HepG2 (cell line): ENCODE measurements at regions not wholly inside any gene's neighbourhood (a gene's known extent, or its start where the extent isn't known, plus 50 kb on each side); places are given as distances from the start of the nearest gene placed in this dataset.

Experiments used
- AGO2 ChIP-seq: fragments of 200-400 bp; formaldehyde crosslinking; optimal IDR thresholded peaks from 2 replicates; pipeline ENCODE3; 2017; ENCODE audit warnings: mild to moderate bottlenecking, low read depth, low read length, moderate library complexity
- ARID5B ChIP-seq: IDR thresholded peaks from 2 replicates; pipeline ENCODE4 v1.4.0; 2020; ENCODE audit warnings: mild to moderate bottlenecking, missing genetic modification reagents
- DNMT1 ChIP-seq: sonication (generic); formaldehyde crosslinking; IDR thresholded peaks from 2 replicates; pipeline ENCODE4 v1.5.1; 2020; ENCODE audit warnings: mild to moderate bottlenecking, missing genetic modification reagents
- JARID2 ChIP-seq: sonication (generic); formaldehyde crosslinking; IDR thresholded peaks from 2 replicates; pipeline ENCODE4 v1.8.1; 2023; ENCODE audit warnings: missing genetic modification reagents, inconsistent platforms; ENCODE audit not compliant: insufficient replicate concordance
- KLF12 ChIP-seq: sonication (generic); formaldehyde crosslinking; IDR thresholded peaks from 2 replicates; pipeline ENCODE4 v1.4.0; 2020; ENCODE audit warnings: missing genetic modification reagents, borderline replicate concordance
- POLR2AphosphoS2 ChIP-seq: IDR thresholded peaks from 2 replicates; pipeline ENCODE4 v1.6.1; 2011; ENCODE audit warnings: low read depth, low read length, improper control_type of control experiment
- PREB ChIP-seq: sonication (generic); formaldehyde crosslinking; IDR thresholded peaks from 2 replicates; pipeline ENCODE4 v1.4.0; 2020; ENCODE audit warnings: missing genetic modification reagents
- REPIN1 ChIP-seq: sonication (generic); formaldehyde crosslinking; IDR thresholded peaks from 2 replicates; pipeline ENCODE4 v1.8.0; 2022; ENCODE audit warnings: missing genetic modification reagents, low read depth, mild to moderate bottlenecking, borderline replicate concordance
- TARDBP ChIP-seq: sonication (generic); formaldehyde crosslinking; IDR thresholded peaks from 2 replicates; pipeline ENCODE4 v1.8.0; 2022; ENCODE audit warnings: mild to moderate bottlenecking, missing genetic modification reagents
- TRIM24 ChIP-seq: sonication (generic); formaldehyde crosslinking; IDR thresholded peaks from 2 replicates; pipeline ENCODE4 v1.8.0; 2022; ENCODE audit warnings: mild to moderate bottlenecking, missing genetic modification reagents
- ZBTB20 ChIP-seq: sonication (generic); formaldehyde crosslinking; IDR thresholded peaks from 2 replicates; pipeline ENCODE4 v1.8.1; 2023; ENCODE audit warnings: missing genetic modification reagents, low read depth, mild to moderate bottlenecking, borderline replicate concordance
- ZBTB40 ChIP-seq, 2 experiments: fragments of 450-650 bp in 1 of 2; sonication (generic) in 1 of 2; formaldehyde crosslinking in 1 of 2; IDR thresholded peaks; 2 replicates each; pipeline versions ENCODE4 v1.6.1 to v1.8.0; 2016 to 2022; ENCODE audit warnings: antibody characterized with exemption in 1 of 2, mild to moderate bottlenecking in 1 of 2, missing genetic modification reagents in 1 of 2
- ZNF337 ChIP-seq: sonication (generic); formaldehyde crosslinking; IDR thresholded peaks from 2 replicates; pipeline ENCODE4 v1.5.1; 2020; ENCODE audit warnings: missing genetic modification reagents, low read depth, mild to moderate bottlenecking, borderline replicate concordance
- ZNF878 ChIP-seq: sonication (generic); formaldehyde crosslinking; IDR thresholded peaks from 2 replicates; pipeline ENCODE4 v1.8.1; 2023; ENCODE audit warnings: mild to moderate bottlenecking, missing genetic modification reagents, moderate library complexity

- TF ChIP-seq REPIN1 (CRISPR knock-in tag) (peak; percentile 57; the same call in 1 of the 2 replicates), KLF12 (CRISPR knock-in tag) (no peak), ARID5B (CRISPR knock-in tag) (peak; percentile 79), DNMT1 (no peak), AGO2 (no peak), TRIM24 (CRISPR knock-in tag) (no peak), TARDBP (no peak), ZBTB20 (CRISPR knock-in tag) (no peak), ZNF878 (no peak), PREB (CRISPR knock-in tag) (no peak), ZNF337 (CRISPR knock-in tag) (no peak), ZBTB40 (IDR thresholded peaks at IDR 0.05) (no peak), ZBTB40 (CRISPR knock-in tag; IDR thresholded peaks at IDR 0.05) (no peak), POLR2AphosphoS2 (no peak), JARID2 (CRISPR knock-in tag) (no peak)
These were observed 308.6 kb upstream of the PROX1 start (continued) for GRCh38 chr1:213679153-213679552.
